HCT116 (cell line): ENCODE measurements at regions not wholly inside any gene's neighbourhood (a gene's known extent, or its start where the extent isn't known, plus 50 kb on each side); places are given as distances from the start of the nearest gene placed in this dataset.

Experiments used
- EZH2 ChIP-seq: fragments of 200-600 bp; sonication (generic); IDR thresholded peaks from 2 replicates; pipeline ENCODE4 v1.6.1; 2017; ENCODE audit warnings: antibody characterized with exemption, mixed run types
- JUND ChIP-seq: IDR thresholded peaks from 2 replicates; pipeline ENCODE4 v1.6.1; 2012
- POLR2A ChIP-seq: IDR thresholded peaks from 2 replicates; pipeline ENCODE4 v1.7.0; 2011; ENCODE audit warnings: borderline replicate concordance; ENCODE audit not compliant: insufficient read depth, insufficient read length; ENCODE audit errors: extremely low read depth
- POLR2AphosphoS5 ChIP-seq: IDR thresholded peaks from 2 replicates; pipeline ENCODE4 v1.6.1; 2011; ENCODE audit warnings: mild to moderate bottlenecking, low read depth, low read length, moderate library complexity
- SP1 ChIP-seq: IDR thresholded peaks from 2 replicates; pipeline ENCODE4 v1.6.1; 2012; ENCODE audit warnings: low read depth
- TCF7L2 ChIP-seq: IDR thresholded peaks from 2 replicates; pipeline ENCODE4 v1.7.0; 2011; ENCODE audit warnings: borderline replicate concordance, inconsistent platforms; ENCODE audit not compliant: insufficient read depth, insufficient read length; ENCODE audit errors: extremely low read depth
- ZBTB33 ChIP-seq: IDR thresholded peaks from 2 replicates; pipeline ENCODE4 v1.6.1; 2011; ENCODE audit warnings: mild to moderate bottlenecking, low read length, moderate library complexity; ENCODE audit not compliant: insufficient replicate concordance; ENCODE audit errors: extremely low read depth
- ZNF274 ChIP-seq: fragments of 200-500 bp; sonication (Bioruptor generic); IDR thresholded peaks from 2 replicates; pipeline ENCODE4 v1.6.1; 2014; ENCODE audit warnings: mild to moderate bottlenecking, low read depth, low read length, inconsistent platforms
- TF ChIP-seq, protein P1 (sequence below), 3 experiments: fragments of 200-600 bp in 1 of 3; sonication (generic) in 1 of 3; IDR thresholded peaks in 2 of 3; conservative IDR thresholded peaks in 1 of 3; 2 replicates each; pipeline ENCODE4 v1.5.1; 2012 to 2017; ENCODE audit warnings: low read depth in 2 of 3, low read length in 2 of 3, antibody characterized with exemption in 1 of 3, borderline replicate concordance in 1 of 3, control low read depth in 1 of 3, mild to moderate bottlenecking in 1 of 3, mixed read lengths in 1 of 3, mixed run types in 1 of 3, moderate library complexity in 1 of 3; ENCODE audit not compliant: insufficient read depth in 1 of 3

DNA sequence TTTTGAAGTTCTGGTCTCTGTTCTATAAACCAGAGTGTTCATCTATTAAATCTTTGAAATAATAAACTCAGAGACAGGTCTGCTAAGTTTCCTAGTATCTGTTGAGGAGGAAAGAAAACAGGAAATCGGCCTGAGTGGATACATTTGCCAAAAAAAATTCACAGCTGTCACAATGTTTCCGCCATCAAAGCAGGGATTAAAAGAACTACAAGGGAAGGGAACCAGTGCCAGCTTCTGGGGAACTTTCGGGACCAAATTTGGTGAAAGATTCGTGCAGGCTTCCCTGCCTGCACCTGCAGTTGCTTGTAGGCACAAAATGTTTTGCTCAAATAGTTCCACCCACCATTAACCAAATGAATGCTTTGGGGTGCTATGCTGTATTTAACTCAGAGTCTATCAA lies 267.5 kb downstream of the MSX2 start:
- TF ChIP-seq, protein P1, sequence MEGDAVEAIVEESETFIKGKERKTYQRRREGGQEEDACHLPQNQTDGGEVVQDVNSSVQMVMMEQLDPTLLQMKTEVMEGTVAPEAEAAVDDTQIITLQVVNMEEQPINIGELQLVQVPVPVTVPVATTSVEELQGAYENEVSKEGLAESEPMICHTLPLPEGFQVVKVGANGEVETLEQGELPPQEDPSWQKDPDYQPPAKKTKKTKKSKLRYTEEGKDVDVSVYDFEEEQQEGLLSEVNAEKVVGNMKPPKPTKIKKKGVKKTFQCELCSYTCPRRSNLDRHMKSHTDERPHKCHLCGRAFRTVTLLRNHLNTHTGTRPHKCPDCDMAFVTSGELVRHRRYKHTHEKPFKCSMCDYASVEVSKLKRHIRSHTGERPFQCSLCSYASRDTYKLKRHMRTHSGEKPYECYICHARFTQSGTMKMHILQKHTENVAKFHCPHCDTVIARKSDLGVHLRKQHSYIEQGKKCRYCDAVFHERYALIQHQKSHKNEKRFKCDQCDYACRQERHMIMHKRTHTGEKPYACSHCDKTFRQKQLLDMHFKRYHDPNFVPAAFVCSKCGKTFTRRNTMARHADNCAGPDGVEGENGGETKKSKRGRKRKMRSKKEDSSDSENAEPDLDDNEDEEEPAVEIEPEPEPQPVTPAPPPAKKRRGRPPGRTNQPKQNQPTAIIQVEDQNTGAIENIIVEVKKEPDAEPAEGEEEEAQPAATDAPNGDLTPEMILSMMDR (IDR thresholded peaks at IDR 0.05 in 2 of 3, conservative IDR thresholded peaks at IDR 0.05 in 1 of 3; ENCODE audit: borderline replicate concordance in 1 of 3, insufficient read depth in 1 of 3, low read depth in 2 of 3, low read length in 2 of 3) = no peak
- TF ChIP-seq POLR2AphosphoS5 = no peak
- TF ChIP-seq POLR2A = no peak
- no peak for TF ChIP-seq EZH2
- TF ChIP-seq SP1 = no peak
- no peak for TF ChIP-seq ZNF274
- TF ChIP-seq JUND = no peak
- TF ChIP-seq TCF7L2 = no peak
- no peak for TF ChIP-seq ZBTB33
